GM18861 (cell line): ENCODE measurements at regions not wholly inside any gene's neighbourhood (a gene's known extent, or its start where the extent isn't known, plus 50 kb on each side); places are given as distances from the start of the nearest gene placed in this dataset.
"Not testable (repeated sequence)": the region's sequence is repeated elsewhere in the genome, so short reads cannot be mapped to it uniquely, and the experiment has no call there.

Experiments
- ATAC-seq: cut with Tn5 transposase; IDR thresholded peaks from one replicate; pipeline ENCODE4 v1.9.1; 2021; ENCODE audit not compliant: unreplicated experiment

GRCh38 chr21:35540950-35541638 is 492.0 kb upstream of the RUNX1 start:
- ATAC-seq = no peak

GRCh38 chr21:35538386-35538785 is 489.3 kb upstream of the RUNX1 start:
- ATAC-seq = no peak

- ATAC-seq = no peak
These were observed 488.5 kb upstream of the RUNX1 start for GRCh38 chr21:35537604-35538003.

GRCh38 chr21:35533893-35534292 is 484.8 kb upstream of the RUNX1 start:
- no peak for ATAC-seq

GRCh38 chr21:35530766-35531165 is 481.7 kb upstream of the RUNX1 start:
- no peak for ATAC-seq

GRCh38 chr21:35529171-35529863 is 480.2 kb upstream of the RUNX1 start:
- ATAC-seq = no peak

GRCh38 chr21:35528116-35529042 is 479.3 kb upstream of the RUNX1 start:
- ATAC-seq = no peak

- no peak for ATAC-seq
These were observed 478.3 kb upstream of the RUNX1 start for GRCh38 chr21:35527358-35527757.

- ATAC-seq = peak; percentile 68
These were observed 476.3 kb upstream of the RUNX1 start for GRCh38 chr21:35525443-35525842.

- no peak for ATAC-seq
These were observed 472.9 kb upstream of the RUNX1 start for GRCh38 chr21:35521852-35522505.

- ATAC-seq = no peak
These were observed 472.2 kb upstream of the RUNX1 start for GRCh38 chr21:35521293-35521692.

GRCh38 chr21:35520856-35521255 is 471.8 kb upstream of the RUNX1 start:
- ATAC-seq = no peak

- ATAC-seq = no peak
These were observed 471.2 kb upstream of the RUNX1 start for GRCh38 chr21:35520302-35520701.

GRCh38 chr21:35517865-35518264 is 468.8 kb upstream of the RUNX1 start:
- ATAC-seq = no peak

GRCh38 chr21:35516292-35516691 is 467.2 kb upstream of the RUNX1 start:
- not testable (repeated sequence) for ATAC-seq

- no peak for ATAC-seq
These were observed 463.2 kb upstream of the RUNX1 start for GRCh38 chr21:35512346-35512745.

GRCh38 chr21:35511696-35512162 is 462.6 kb upstream of the RUNX1 start:
- ATAC-seq = no peak

GRCh38 chr21:35510957-35511695 is 462.0 kb upstream of the RUNX1 start:
- ATAC-seq = no peak

- no peak for ATAC-seq
These were observed 461.2 kb upstream of the RUNX1 start for GRCh38 chr21:35510294-35510693.

GRCh38 chr21:35509001-35509704 is 460.1 kb upstream of the RUNX1 start:
- no peak for ATAC-seq
